NT2/D1 (cell line): ENCODE measurements at regions not wholly inside any gene's neighbourhood (a gene's known extent, or its start where the extent isn't known, plus 50 kb on each side); places are given as distances from the start of the nearest gene placed in this dataset.

ENCODE experiments used
- SUZ12 ChIP-seq: IDR thresholded peaks from 2 replicates; pipeline ENCODE4 v1.6.1; 2011; ENCODE audit not compliant: insufficient read length, insufficient read depth; ENCODE audit errors: extremely low read depth
- YY1 ChIP-seq: IDR thresholded peaks from 2 replicates; pipeline ENCODE4 v1.6.1; 2011; ENCODE audit not compliant: insufficient read length, insufficient read depth

DNA sequence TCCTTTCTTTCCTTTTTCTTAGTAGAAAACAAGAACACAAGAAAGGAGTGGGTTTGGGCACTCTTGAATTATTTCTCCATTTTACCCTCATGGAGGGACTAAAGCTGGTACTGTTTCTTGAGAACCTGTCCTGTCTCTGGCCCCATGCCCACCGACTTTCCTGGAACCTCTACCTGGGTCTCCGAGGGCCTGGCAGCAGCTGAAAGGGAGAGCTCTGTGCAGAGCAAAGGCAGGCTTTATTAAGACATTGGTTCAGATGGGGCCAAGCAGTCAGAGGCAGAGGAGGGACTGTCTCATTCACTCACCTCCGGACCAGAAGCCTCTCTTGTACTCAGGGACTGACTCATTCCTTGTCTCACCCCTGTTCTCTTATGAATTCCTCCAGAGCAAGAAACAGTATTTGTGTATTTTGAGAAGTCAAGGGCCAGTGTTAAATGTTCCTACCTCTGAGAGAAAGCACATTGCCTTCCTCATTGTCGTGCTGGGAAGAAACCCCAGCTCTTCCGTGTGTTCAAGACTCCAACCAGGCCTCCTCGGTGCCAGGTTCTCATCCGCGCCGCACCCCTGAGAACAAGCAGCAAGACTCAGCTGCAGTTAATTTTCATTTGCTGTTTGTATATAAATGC, 201.9 kb upstream of the NT5C1B start:
- TF ChIP-seq SUZ12: no peak
- TF ChIP-seq YY1: no peak
